Midbrain (tissue), 1 donor: ENCODE measurements at regions not wholly inside any gene's neighbourhood (a gene's known extent, or its start where the extent isn't known, plus 50 kb on each side); places are given as distances from the start of the nearest gene placed in this dataset.
"Not testable (repeated sequence)": the region's sequence is repeated elsewhere in the genome, so short reads cannot be mapped to it uniquely, and the experiment has no call there.

Source experiments
- DNase-seq: peaks from one replicate; lab custom pipeline; 2025; lab: John Stamatoyannopoulos, UW

DNA sequence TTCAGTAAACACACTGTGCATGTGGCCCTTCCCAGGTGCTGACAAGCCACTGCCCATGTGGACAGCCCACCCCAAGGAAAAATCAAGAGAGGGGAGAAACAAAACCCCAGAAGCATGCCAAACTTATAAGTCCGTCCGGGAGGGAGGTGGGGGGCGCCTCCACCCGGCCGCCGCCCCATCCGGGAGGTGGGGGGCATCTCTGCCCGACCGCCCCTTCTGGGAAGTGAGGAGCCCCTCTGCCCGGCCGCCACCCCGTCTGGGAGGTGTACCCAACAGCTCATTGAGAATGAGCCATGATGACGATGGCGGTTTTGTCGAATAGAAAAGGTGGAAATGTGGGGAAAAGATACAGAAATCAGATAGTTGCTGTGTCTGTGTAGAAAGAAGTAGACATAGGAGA lies 53.8 kb upstream of the C2CD4B start:
- no peak for DNase-seq

DNA sequence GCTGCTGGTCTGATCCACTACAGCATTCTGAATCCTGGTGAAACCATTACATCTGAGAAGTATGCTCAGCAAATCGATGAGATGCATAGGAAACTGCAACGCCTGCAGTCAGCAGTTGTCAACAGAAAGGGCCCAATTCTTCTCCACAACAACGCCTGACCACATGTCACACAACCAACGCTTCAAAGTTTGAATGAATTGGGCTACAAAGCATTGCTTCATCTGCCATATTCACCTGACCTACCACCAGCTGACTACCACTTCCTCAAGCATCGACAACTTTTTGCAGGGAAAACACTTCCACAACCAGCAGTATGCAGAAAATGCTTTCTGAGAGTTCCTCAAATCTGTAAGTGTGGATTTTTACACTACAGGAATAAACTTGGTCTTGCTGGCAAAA lies 54.7 kb upstream of the C2CD4B start:
- no peak for DNase-seq

DNA sequence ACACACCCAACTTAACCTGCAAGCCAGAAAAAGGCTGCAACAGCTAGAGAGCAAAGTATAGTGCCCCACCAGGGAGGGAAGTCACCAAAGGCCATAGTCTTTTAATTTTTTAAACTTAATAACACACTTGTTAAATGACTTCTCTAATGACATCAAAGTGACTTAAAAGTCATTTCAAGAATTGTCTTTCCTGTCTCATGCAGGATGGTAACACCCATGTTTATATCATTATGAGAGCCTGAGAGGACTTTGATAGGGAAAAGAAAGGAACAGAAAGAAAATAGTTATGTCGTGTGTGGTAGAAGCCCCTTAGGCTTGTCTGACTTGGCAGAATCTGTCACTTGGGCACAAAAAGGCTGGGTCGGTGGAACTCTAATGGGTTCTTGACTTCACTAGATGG lies 57.9 kb upstream of the C2CD4B start:
- DNase-seq = no peak

DNA sequence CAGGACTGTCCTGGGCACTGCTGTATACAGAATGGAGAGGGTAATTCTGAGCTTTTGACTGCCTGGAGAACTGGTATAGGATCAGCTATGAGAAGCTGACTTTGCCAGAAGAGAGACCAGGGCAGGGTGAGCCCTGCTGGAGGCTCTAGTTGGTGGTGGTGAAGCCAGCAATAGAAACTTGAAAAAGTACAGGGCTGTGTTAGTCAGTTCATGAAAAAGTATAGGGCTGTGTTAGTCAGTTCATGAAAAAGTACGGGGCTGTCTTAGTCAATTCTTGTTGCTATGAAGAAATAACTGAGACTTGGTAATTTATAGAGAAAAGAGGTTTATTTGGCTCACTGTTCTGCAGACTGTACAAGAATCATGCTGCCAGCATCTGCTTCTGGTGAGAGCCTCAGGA lies 63.5 kb upstream of the C2CD4B start:
- DNase-seq = no peak

DNA sequence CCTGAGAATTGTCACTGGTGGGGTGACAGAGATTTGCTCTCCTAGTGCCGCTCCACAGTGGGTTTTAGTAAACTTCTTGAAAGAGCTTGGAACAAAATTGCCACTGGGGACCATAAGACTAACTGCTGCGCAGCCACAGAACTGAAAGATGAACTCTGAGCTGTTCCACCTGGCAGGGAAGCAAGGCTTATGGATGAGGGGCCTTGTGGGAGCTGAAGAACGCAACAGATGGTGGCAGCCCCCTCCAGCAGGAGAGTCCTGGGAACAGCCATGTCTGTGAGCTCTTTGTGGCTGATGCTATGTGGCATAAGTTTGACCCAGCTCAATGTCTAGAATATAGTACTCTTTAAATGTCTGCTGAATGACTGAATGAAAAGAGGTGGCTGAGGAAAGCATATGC lies 66.8 kb upstream of the C2CD4B start:
- DNase-seq = no peak

DNA sequence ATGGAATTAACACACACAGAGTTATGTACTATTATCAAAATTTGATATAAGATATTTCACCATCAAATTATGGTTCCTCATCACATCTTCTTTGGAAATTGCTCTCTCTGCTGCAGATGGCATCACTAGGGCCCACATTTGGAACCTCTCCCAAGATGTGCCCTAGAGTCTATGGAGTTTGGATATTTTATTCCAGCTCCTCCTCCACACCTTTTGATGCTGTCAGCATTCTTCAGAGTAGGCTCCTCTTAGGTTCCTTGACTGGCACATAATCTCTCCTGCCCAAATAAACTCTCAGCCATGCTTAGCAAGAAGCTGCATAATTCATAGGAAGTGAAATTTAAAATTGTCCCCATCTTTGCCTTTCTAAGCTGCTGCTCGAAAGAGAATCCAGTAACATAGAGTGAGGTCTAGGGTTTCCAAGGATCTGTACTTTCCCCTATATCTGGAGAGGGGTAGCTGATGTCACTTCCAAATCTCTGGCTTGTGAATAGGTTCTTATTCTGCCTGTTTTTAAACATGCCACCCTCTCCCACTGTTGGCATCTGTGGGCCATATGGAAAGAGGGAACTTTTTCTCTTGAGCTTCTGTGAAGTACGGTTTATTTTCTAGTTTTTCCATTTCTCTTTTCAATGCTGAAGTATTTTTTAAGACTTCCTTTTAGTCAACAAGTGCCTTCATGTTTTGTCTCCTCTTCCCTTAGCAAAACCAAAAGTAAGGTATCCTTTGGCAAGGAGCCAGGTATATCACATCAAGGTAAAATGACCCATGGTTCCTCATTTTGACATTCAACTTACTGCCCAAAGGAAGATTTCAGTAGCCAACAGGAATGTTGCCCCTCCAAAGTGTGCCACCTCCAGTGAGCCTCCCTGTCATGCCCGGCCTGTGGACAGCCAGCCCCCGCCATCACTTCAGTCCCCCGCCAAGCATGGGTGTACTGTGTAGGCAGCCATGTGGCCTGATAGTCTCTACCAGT lies 75.3 kb upstream of the C2CD4B start:
- DNase-seq = no peak

DNA sequence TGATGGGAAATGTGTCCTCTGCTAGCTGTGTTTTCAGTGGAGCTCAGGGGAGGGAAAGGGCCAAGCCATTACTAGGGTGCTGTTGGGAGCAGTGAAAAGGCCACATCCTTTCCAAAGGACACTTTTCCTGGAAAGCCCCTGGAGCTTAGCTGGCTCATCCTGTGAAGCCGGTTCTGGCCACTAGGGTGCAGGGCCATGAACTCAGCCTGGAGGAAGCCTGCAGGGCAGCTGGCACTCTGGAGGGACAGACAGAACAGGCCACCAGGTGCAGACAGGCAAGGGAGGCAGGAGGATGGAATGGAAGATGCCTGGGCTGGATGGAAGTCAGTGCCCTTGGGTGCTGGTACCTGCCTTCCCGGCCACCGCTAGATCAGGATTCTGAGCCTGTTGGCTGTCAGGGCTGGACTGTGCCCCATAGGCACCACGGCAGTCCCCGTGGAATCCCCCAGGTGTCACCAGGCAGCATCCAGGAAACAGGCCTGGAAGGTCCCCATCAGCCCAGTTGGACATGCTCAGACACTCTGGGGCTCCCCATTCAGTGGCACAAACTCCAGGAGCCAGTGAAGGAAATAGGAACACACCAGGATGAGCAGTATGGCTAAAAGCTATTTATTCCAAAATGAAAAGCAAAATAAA lies 76.2 kb upstream of the C2CD4B start:
- no peak for DNase-seq

DNA sequence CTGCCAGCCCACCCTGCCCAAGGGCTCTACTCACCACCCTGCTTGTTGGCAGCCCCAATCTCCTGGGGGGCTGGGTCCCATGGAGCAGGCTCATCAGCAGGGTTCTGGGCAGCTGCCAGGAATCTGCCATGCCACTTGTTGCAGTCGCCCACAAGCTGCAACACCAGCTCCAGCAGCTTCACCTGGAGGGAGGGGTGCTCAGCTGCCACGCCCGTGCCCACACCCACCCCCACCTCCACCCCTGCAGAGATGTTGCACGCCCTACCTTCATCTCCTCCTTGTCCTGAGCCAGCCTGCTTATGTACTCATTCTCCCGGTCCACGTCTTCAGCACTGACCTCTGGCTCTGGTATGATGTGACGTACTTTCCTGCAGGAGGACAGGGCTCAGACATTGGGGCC lies 77.9 kb upstream of the C2CD4B start:
- DNase-seq = no peak

DNA sequence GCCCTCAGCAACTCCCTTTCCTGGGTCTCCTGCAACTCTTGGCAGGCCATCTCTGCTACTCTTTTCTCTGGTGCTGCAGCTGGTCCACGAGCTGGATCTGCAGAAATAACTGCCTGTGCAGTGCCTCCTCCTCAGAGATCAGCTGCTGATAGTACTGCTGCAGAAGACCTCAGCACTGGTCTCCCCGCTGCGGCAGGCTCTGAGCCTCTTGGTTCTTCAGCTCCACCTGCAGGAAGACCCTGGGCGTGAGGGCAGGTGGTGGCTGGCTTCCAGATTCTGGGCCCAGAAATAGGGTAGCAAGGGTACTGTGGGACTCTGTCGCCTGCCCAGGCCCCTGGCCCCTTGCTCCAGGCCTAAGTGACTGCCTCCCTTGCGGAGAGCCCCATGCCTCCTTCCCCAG lies 79.7 kb upstream of the C2CD4B start:
- no peak for DNase-seq

DNA sequence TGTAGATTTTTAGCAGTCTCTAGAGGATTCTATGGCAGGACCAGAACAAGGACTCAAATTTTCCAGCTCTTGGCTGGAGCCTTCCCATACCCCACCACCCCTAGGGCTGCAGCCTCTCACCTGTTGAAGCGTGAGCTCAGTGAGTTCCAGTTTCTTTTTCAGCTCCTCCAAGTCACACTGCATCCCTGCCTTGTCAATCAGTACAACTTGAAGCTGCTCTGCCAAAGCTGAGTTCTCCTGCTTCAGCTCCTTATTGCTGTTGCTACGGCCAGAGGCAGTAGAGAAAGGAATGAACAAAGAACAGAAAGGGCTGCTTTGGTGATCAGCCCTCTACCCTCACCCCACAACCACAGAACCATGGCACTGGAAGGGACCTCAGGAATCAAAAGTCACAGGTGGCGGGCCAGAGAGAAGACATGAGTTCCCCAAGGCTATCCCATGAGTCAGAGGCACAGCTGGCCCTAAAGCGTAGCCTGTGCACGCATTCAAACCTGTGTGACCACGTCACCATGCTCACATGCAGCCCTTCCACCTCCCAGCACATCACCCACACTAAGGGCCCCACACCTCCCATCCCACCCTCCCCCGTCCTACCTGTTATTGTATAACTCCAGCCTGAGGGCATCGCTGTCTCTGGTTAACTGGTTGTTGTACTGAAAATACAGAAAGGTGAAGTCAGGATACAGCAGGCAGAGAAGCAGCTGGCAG lies 83.3 kb upstream of the C2CD4B start:
- no peak for DNase-seq

DNA sequence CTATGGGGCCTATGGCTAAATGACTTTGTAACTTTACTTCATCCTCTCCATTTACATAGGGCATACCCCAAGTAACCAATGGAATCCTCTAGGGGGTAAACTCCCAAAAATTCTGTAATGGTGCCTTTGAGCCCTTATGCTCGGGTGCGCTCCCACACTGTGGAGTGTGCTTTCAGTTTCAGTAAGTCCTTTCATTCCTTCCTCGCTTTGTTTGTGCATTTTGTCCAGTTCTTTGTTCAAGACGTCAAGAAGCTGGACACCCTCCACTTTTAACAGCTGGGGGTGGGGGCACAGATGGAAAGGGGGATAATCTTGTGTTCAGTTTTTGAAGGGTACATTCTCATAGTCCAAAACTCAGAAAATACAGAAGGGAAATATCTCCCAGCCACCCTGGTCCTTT lies 84.4 kb upstream of the C2CD4B start:
- DNase-seq = no peak

DNA sequence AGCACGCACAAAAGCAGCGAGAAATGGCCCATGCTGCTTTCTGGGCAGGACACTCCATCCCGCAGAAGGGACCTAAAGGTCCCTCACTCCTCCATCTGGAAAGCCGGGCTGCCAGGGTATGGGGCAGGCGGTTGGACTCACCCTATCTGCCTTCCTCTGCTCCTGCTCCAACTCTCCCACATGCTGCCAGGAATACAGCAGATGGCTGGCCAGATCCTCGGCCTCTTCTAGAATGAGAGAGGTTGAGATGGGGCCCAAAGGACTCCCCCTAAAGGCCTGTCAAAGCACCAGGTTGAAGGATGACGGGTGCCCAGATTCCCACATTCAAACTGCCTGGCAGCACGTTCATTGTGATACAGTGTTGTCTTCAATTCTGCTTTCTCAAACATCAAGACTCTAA lies 85.1 kb upstream of the C2CD4B start:
- DNase-seq = no peak

DNA sequence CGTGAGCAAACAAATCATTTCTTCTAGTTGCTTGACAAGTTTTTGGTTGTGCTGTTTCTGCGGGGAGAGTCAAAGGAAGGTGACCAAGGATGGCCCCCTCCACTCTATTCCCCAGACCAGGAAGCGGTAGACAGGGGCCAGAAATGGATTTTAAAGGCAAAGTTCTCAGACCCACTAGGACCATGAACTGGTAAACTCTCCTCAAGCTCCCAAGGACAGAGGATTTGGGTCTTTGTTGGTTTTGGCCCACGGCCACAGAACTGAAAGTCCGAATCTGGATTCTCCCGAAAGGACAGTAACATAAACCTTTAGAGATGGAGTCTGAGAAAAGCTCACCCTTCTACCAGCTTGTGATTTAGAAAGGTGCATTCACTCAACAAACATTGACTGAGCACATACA lies 85.9 kb upstream of the C2CD4B start:
- DNase-seq = no peak

DNA sequence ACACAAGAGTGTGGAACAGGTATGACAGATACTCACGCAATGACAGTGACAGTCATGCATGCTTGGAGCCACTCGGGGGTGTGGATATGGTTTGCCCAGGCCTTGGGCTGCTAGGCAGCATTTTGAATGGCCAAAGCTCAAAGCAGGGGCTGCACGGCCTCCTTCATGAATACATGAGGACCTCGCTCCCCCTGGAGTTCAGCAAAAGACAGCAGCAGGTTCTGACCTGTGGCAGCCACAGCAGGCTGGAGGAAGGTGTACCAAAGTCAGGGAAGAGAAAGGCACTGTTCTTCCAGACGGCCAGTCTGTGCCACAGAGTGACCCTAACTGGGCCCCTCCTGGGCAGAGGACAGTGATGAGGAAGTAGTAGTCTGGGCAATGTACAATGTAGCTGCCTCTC lies 88.2 kb upstream of the C2CD4B start:
- DNase-seq = no peak

DNA sequence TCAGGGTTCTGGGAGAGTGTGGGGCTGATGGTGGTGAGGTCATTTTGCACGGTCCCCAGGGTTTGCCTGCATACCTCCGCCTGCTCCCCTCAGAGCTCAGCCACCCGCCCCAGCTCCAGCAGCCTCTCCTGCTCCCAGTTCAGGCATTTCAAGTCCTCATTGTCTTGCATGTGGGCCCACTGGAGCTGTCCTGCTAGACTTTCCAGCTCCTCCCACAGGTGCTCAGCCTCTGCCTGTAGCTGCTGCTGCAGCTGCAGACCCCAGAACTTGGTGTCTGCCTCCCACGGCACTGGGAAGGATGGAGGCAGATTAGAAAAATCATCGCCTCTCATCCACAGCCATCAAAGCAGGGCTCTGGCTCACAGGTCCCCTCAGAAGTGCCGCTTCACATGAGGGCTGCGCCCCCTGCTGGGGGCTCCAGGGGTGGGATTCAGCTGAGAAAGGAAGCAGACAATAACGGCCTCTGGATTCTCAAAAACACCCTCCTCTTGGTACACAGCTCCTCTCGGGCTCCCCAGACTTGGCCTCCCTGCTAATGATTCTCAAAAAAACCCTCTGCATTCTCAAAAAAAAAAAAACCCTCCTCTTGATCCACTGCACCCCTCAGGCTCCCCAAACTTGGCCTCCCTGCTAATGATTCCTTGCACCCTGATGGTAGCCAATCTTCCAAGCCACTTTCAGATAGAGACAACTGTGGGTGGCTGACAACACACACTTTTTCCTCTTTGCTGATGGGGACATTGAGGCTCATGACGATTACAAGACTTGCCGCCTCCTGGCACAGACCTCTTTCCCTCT lies 89.3 kb upstream of the C2CD4B start:
- DNase-seq = peak; percentile 1

DNA sequence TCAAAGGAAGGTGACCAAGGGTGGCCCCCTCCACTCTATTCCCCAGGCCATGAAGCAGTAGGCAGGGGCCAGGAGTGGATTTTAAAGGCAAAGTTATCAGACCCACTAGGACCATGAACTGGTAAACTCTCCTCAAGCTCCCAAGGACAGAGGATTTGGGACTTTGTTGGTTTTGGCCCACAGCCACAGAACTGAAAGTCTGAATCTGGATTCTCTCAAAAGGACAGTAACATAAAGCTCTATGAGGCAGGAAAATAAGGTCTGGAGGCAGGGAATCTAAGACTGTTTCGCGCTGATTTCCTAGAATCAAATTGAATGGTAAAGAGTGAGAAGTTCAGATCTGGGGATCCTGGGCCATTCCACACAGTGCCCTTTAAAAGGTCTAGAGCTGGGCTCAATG lies 91.3 kb upstream of the C2CD4B start:
- not testable (repeated sequence) for DNase-seq

DNA sequence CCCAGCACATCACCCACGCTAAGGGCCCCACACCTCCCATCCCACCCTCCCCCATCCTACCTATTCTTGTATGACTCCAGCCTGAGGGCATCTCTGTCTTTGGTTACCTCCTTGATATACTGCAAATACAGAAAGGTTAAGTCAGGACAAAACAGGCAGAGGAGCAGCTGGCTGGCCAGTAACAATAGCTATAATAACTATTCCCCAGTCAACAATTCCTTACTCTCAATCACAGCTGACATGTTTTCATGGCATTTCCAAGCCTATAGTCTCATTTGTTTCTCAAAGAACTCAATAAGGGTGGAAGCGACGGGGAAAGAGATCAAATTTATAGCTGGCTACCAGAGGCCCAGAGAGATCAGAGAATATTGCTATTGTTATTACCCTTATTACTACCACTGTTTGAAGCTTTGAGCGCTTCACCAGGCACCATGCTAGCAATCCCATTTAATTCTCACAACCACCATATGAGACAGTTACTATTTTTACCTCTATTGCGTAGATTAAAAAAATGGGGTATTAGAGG lies 93.0 kb upstream of the C2CD4B start:
- DNase-seq = no peak

DNA sequence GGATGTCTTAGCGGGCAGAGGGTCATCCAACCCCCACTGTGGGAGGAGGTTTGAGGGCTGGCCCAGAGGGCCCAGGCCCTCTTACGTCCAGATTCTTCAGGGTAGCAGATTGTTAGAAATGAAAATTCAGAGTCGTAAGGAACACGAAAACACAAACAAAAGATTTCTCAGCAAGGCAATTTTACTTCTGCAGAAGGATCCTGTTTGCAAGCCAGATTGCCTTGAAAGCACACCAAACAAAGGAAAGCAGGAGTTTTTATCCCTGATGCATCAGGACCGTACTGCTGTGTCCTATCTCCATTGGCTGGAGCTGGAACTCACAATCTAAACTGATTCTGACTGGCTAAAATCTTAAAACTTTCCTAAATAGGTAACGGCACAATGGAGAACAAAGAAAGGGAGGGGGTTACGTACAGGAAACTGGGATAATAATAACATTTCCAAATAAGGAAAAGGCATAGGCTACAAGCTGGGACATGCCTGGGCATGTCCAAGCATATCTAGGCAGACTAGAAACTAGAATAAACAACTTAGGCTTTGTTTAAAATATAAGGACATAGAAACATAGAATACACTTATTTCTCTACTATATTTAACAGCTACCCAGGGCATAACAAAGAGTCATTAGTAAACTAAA lies 97.3 kb upstream of the C2CD4B start:
- DNase-seq = no peak

DNA sequence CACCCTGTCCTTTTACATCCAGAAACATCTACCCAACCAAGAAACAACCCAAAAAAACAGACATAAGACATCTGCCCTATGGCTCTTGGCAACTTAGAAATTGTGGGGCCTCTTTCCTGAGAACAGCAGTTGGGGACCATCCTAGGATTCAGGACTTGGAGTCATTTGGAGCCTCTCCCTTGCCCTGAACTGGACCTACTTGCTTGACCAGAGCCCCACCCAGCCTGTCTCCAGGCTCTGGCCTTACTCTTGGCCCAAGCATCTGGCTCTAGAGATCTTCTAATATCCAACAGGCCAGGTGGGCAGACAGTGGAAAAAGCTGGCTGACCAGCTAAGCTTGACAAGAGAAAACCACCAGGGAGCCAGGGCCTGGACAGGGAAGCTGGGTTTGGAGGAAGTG lies 99.1 kb upstream of the C2CD4B start:
- DNase-seq = no peak

DNA sequence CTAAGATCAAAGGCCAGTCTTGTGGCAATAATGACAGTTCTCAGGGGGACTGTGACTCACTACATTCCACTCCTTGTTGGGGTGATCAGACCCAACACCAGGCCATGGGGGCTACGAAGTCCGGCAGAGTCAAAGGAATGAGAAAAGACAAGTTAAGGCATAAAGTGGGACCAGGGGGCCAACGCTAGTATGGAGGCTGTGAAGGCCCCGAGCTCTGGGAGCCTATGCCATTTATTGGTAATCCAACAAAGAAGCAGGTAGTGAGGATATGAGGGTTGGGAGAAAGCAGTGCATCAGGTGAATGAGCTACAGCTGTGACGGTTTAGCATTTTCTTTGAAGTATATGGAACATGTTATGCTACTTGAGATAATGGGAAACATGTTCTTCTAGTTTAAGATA lies 104.4 kb upstream of the C2CD4B start:
- DNase-seq = no peak

DNA sequence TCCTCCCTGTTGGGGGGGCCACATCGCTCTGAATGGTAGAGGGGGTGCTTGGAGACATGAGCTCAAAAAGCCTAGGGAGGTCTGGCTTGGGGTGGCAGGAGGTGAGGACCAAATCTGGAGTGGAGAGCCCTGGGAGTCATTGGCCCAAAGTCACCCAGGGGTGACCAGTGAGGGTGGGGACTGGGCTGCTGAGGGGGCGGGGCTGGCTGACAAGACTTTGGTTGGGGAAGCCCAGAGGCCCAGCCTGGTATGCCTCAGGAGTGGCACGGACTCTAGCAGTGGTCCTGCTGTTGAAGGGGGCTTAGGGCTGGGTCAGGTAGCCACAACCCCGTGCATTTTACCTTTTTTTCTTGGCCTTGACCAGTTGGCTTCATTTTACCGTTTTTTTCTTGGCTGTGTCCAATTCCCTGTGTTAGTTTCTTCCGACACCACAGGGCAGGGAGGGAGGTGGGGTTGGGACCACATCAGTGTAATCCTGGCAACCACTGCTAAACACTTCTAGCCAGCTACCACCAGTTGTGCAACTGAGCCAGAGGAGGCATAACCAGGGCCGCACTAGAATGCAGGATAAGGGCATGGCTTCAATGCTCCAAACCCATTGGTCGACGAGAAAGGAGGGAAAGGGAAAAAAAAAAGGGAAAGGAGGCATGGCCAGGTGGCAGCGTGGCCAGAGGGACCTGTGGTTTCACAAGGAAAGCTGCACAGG lies 105.3 kb upstream of the C2CD4B start:
- DNase-seq = no peak
